ENCODE measurements at regions not wholly inside any gene's neighbourhood (a gene's known extent, or its start where the extent isn't known, plus 50 kb on each side); places are given as distances from the start of the nearest gene placed in this dataset.

GRCh38 chr2:175579646-175580045 is 398.1 kb upstream of the ATP5MC3 start:
- Histone ChIP-seq H3K27ac (replicated peaks) (peak overlapping the region; percentile 45), H3K27me3 (ENCODE audit: insufficient read depth, poor library complexity, severe bottlenecking) (no peaks in the 10 kb centered on the region), H3K4me3 (replicated peaks; ENCODE audit: insufficient read depth, low read length) (no peak overlapping the region)
- no peak for TF ChIP-seq CTCF (IDR thresholded peaks at IDR 0.05; ENCODE audit: insufficient read depth, low read length)
- TF ChIP-seq SPI1 (IDR thresholded peaks at IDR 0.05; ENCODE audit: borderline replicate concordance, low read depth), result peak; percentile 75; the same call in 1 of the 2 replicates
- no peak for TF ChIP-seq REST (IDR thresholded peaks at IDR 0.05; ENCODE audit: insufficient replicate concordance, low read depth)
- peak in 1 of 2 experiments; percentile 56 for DNase-seq (ENCODE audit: low read depth in 1 of 2, low spot score in 1 of 2)

GRCh38 chr2:175577368-175577970 is 396.0 kb upstream of the ATP5MC3 start:
- TF ChIP-seq SPI1 (IDR thresholded peaks at IDR 0.05; ENCODE audit: borderline replicate concordance, low read depth), result no peak
- no peaks in the 10 kb centered on the region for H3K27me3 ChIP-seq (ENCODE audit: insufficient read depth, poor library complexity, severe bottlenecking)
- H3K4me3 ChIP-seq (replicated peaks; ENCODE audit: insufficient read depth, low read length), result no peak overlapping the region
- no peak overlapping the region; the same call in 1 of the 2 replicates for H3K27ac ChIP-seq (replicated peaks)
- no peak for DNase-seq (ENCODE audit: low read depth in 1 of 2, low spot score in 1 of 2)

- no peak overlapping the region for H3K4me3 ChIP-seq (replicated peaks; ENCODE audit: insufficient read depth, low read length)
- no peaks in the 10 kb centered on the region for H3K27me3 ChIP-seq (ENCODE audit: insufficient read depth, poor library complexity, severe bottlenecking)
- TF ChIP-seq CTCF (IDR thresholded peaks at IDR 0.05; ENCODE audit: insufficient read depth, low read length) (no peak), POLR2AphosphoS5 (IDR thresholded peaks at IDR 0.05; ENCODE audit: low read depth) (no peak), REST (IDR thresholded peaks at IDR 0.05; ENCODE audit: insufficient replicate concordance, low read depth) (no peak), SPI1 (IDR thresholded peaks at IDR 0.05; ENCODE audit: borderline replicate concordance, low read depth) (no peak), GABPA (IDR thresholded peaks at IDR 0.05; ENCODE audit: low read depth) (no peak)
- DNase-seq (ENCODE audit: low read depth in 1 of 2, low spot score in 1 of 2), result no peak
- no peak overlapping the region for H3K27ac ChIP-seq (replicated peaks)
Measured at GRCh38 chr2:175576875-175577274, 395.4 kb upstream of the ATP5MC3 start.

GRCh38 chr2:175576270-175576669 is 394.8 kb upstream of the ATP5MC3 start:
- TF ChIP-seq SPI1 (IDR thresholded peaks at IDR 0.05; ENCODE audit: borderline replicate concordance, low read depth) (no peak), REST (IDR thresholded peaks at IDR 0.05; ENCODE audit: insufficient replicate concordance, low read depth) (no peak), CTCF (IDR thresholded peaks at IDR 0.05; ENCODE audit: insufficient read depth, low read length) (no peak), GABPA (IDR thresholded peaks at IDR 0.05; ENCODE audit: low read depth) (no peak), POLR2AphosphoS5 (IDR thresholded peaks at IDR 0.05; ENCODE audit: low read depth) (no peak)
- DNase-seq (ENCODE audit: low read depth in 1 of 2, low spot score in 1 of 2), result no peak
- Histone ChIP-seq H3K27me3 (ENCODE audit: insufficient read depth, poor library complexity, severe bottlenecking) (no peaks in the 10 kb centered on the region), H3K27ac (replicated peaks) (peak overlapping the region; percentile 42), H3K4me3 (replicated peaks; ENCODE audit: insufficient read depth, low read length) (no peak overlapping the region)

Measured in HL-60 (cell line).